ENCODE measurements at regions not wholly inside any gene's neighbourhood (a gene's known extent, or its start where the extent isn't known, plus 50 kb on each side); places are given as distances from the start of the nearest gene placed in this dataset.
A peak's percentile ranks its signal among the peaks of the same experiment; 100 is the strongest.
"Not testable (repeated sequence)": the region's sequence is repeated elsewhere in the genome, so short reads cannot be mapped to it uniquely, and the experiment has no call there.

DNA sequence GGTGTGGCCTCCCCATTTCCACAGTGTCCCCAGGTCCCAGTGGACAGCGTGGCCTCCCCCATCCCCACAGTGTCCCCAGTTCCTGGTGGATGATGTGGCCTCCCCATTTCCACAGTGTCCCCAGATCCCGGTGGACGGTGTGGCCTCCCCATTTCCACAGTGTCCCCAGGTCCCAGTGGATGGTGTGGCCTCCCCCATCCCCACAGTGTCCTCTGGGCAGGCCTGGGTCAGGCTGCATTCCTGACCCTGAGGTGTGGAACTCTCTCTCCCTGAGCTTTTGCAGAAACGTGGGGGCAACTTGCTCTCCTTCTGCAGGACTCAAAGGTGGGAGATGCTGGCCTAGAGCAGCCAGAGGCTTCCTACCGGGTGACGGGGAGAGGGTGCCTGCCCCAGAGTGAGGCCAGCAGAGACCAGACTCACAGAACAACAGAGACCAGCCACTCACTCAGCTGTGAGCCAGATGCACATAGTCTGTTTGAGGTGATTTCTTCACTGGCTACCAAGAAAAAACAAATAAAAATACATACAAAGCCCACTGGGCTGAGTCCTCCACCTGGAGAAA is 85.8 kb upstream of the FGF3 start:
- no peak for DNase-seq (ENCODE audit: low spot score)

DNA sequence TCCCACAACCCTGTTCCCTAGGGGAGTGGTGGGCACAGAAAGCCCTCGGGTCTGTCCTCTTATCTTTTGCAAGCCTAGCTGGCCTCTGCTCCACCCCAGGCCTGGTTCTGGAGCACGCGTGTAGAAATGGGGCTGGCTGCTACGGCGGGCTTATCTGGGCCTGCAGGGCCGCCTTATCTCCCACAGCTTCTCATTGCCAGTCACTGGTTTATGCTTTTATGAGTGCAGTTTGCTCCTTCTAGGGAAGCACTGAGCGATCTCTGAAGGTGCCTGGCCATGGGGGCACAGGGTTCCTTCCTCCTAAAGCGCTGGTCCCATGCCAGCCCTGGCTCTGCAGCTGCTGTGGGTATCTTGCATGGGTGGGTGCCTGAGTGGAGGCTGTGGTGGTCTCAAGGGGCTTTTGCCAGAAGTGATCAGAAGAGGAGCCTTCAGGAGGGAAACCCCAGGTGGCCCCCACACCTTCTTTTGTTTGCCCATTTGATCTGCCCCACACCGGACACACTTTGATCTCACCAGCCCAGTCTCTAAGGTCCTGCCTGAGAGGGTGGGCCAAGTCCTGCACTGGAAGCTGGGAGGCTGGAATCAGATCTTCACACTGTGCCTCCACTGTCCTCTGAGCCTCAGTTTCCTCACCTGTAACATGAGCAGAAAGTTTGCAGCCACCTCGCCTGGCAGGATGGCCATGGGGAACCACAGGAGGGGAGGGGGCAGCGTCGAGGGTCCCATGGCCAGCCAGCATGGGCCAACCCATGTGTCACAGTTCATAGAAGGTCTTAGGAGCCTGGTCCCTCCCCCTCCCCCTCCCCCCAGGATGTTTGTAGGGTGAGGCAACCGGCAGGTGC is 86.6 kb upstream of the FGF3 start:
- no peak for DNase-seq (ENCODE audit: low spot score)

- no peak for DNase-seq (ENCODE audit: low spot score)
Observed at GRCh38 chr11:69906453-69906907, 87.3 kb upstream of the FGF3 start.

DNA sequence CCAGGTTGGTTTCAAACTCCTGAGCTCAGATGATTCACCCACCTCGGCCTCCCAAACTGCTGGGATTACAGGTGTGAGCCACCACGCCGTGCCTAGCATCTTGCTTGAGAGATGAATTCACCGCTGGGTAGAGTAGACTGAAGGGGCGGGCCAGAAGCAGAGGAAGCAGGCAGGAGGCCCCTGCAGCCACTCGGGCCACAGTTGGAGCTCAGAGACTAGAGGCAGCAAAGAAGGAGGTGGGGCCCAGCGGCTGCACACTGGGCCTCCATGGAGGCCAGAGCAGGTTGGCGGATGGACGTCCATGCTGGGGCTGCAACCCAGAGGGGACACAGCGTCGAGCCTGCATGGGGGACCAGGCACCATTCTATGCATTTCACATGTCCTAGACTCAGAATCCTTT is 88.4 kb upstream of the FGF3 start:
- DNase-seq (ENCODE audit: low spot score): no peak

GRCh38 chr11:69908511-69909220 is 89.5 kb upstream of the FGF3 start:
- DNase-seq (ENCODE audit: low spot score): no peak

- DNase-seq (ENCODE audit: low spot score): no peak
Observed at GRCh38 chr11:69909561-69910518, 90.6 kb upstream of the FGF3 start.

- no peak for DNase-seq (ENCODE audit: low spot score)
Observed at GRCh38 chr11:69910519-69911309, 91.5 kb upstream of the FGF3 start.

GRCh38 chr11:69911310-69912160 is 92.3 kb upstream of the FGF3 start:
- DNase-seq (ENCODE audit: low spot score): no peak

- DNase-seq (ENCODE audit: low spot score): peak; percentile 41
Observed at GRCh38 chr11:69912161-69912910, 93.1 kb upstream of the FGF3 start.

DNA sequence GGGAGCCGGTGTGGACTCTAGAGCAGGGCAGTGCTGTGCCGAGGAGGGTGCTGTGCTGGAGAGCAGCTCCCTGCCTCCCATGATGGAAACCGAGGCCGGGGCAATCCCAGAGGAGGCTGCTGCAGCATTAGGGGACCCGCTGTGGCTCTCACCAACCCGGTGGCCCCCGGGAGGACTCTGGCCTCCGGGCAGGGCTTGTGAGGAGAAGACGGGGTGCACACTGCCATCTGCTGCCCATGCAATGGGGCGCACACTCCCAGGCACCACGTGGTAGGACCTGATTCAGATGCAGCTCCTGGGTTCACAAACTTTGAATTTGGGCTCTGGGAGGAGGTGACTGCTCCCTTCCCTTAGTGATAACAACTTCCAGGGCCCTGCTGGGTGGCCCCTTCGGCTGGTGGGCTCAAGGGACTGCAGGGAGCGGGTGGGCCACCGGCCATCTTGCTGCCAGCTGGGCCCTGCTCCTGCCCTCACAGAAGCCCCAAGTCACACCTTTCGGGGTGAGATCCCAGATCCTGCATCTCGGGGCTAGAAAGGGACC is 93.8 kb upstream of the FGF3 start:
- DNase-seq (ENCODE audit: low spot score): peak; percentile 31

- peak; percentile 37 for DNase-seq (ENCODE audit: low spot score)
Observed at GRCh38 chr11:69913591-69914285, 94.5 kb upstream of the FGF3 start.

GRCh38 chr11:69914286-69915150 is 95.3 kb upstream of the FGF3 start:
- DNase-seq (ENCODE audit: low spot score): peak; percentile 46

- DNase-seq (ENCODE audit: low spot score): no peak
Observed at GRCh38 chr11:69915151-69915500, 95.9 kb upstream of the FGF3 start.

GRCh38 chr11:69915501-69916250 is 96.5 kb upstream of the FGF3 start:
- DNase-seq (ENCODE audit: low spot score): peak; percentile 87

DNA sequence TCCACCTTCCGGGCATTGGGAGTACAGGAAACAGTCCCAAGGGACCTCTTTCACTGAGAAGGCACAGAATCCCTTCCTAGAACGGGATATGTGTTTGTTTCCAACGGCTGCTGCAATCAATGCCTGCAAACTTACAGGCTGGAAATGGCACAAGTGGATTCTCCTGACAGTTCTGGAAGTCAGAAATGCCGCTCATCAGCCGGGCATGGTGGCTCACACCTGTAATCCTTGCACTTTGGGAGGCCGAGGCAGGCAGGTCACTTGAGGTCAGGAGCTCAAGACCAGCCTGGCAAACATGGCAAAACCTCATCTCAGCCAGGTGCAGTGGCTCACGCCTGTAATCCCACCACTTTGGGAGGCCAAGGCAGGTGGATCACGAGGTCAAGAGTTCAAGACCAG is 97.0 kb upstream of the FGF3 start:
- not testable (repeated sequence) for DNase-seq (ENCODE audit: low spot score)

DNA sequence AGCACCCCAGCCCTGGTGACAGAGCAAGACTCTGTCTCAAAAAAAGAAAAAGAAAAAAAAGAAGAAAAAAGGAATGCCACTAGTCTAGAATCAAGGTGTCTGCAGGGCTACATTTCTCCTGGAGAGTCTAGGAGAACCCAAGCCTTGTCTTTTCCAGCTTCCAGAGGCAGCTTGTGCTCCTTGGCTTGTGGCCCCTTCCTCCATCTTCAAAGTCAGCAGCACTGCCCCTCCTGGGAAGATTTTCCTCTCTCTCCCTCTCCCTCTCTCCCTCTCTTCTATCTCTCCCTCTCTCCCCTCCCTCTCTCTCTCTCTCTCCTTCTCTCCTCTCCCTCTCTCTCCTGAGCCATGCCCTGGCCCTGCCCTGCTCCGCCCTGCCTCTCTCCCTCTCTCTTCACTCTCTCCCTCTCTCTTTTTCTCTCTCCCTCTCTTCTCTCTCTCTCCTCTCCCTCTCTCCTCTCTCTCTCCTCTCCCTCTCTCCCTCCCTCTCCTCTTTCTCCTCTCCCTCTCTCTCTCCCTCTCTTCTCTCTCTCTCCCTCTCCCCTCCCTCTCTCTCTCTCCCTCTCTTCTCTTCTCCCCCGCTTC is 97.7 kb upstream of the FGF3 start:
- no peak for DNase-seq (ENCODE audit: low spot score)
